Neural progenitor cell (in vitro differentiated cells): ENCODE measurements at regions not wholly inside any gene's neighbourhood (a gene's known extent, or its start where the extent isn't known, plus 50 kb on each side); places are given as distances from the start of the nearest gene placed in this dataset.
"Not testable (repeated sequence)": the region's sequence is repeated elsewhere in the genome, so short reads cannot be mapped to it uniquely, and the experiment has no call there.

ENCODE experiments used
- DNase-seq: peaks from one replicate; pipeline ENCODE4 v3.0.0-alpha.2; 2016; ENCODE audit warnings: low spot score
- H2AFZ ChIP-seq: fragments of 200-600 bp; sonication (generic); replicated peaks from 2 replicates; pipeline ENCODE4 v1.6.1; 2016; ENCODE audit warnings: antibody characterized with exemption
- H3F3A ChIP-seq: fragments of 200-600 bp; sonication (generic); 2 replicates; pipeline ENCODE4 v1.6.1; 2016; ENCODE audit warnings: antibody characterized with exemption, low read depth
- H3K27ac ChIP-seq: fragments of 200-600 bp; sonication (generic); 2 replicates; pipeline ENCODE4 v1.5.1; 2016; ENCODE audit warnings: mild to moderate bottlenecking
- H3K27me3 ChIP-seq: fragments of 200-600 bp; sonication (generic); 2 replicates; pipeline ENCODE4 v1.6.1; 2016; ENCODE audit warnings: mild to moderate bottlenecking, moderate library complexity
- H3K36me3 ChIP-seq: fragments of 200-600 bp; sonication (generic); 2 replicates; pipeline ENCODE4 v1.5.1; 2016
- H3K4me1 ChIP-seq: fragments of 200-600 bp; sonication (generic); 2 replicates; pipeline ENCODE4 v1.6.1; 2016; ENCODE audit warnings: mixed run types
- H3K4me2 ChIP-seq: fragments of 200-600 bp; sonication (generic); 2 replicates; pipeline ENCODE4 v1.6.1; 2016
- H3K4me3 ChIP-seq: fragments of 200-600 bp; sonication (generic); 2 replicates; pipeline ENCODE4 v1.5.1; 2016
- H3K79me2 ChIP-seq: fragments of 200-600 bp; sonication (generic); 2 replicates; pipeline ENCODE4 v1.6.1; 2016; ENCODE audit warnings: low read depth
- H3K9ac ChIP-seq: fragments of 200-600 bp; sonication (generic); 2 replicates; pipeline ENCODE4 v1.6.1; 2016
- H3K9me3 ChIP-seq: fragments of 200-600 bp; sonication (generic); 2 replicates; pipeline ENCODE4 v1.5.1; 2016; ENCODE audit warnings: low read depth
- H4K20me1 ChIP-seq: fragments of 200-600 bp; sonication (generic); 2 replicates; pipeline ENCODE4 v1.6.1; 2016; ENCODE audit warnings: low read depth
- H3K27ac Mint-ChIP-seq: 3 replicates; pipeline ENCODE4 v1.8.0; 2021; ENCODE audit warnings: mixed read lengths
- H3K27me3 Mint-ChIP-seq: 2 replicates; pipeline ENCODE4 v1.8.0; 2022; ENCODE audit warnings: low read depth, mild to moderate bottlenecking, inconsistent platforms, moderate library complexity, mixed read lengths; ENCODE audit not compliant: insufficient read depth
- H3K36me3 Mint-ChIP-seq: 3 replicates; pipeline ENCODE4 v1.8.0; 2021; ENCODE audit warnings: mixed read lengths
- H3K4me1 Mint-ChIP-seq: 3 replicates; pipeline ENCODE4 v1.8.0; 2021; ENCODE audit warnings: mixed read lengths
- H3K4me3 Mint-ChIP-seq: 3 replicates; pipeline ENCODE4 v1.8.0; 2021; ENCODE audit warnings: mild to moderate bottlenecking, moderate library complexity, mixed read lengths
- H3K9me3 Mint-ChIP-seq: 3 replicates; pipeline ENCODE4 v1.8.0; 2020; ENCODE audit warnings: mixed read lengths
- CTCF ChIP-seq: fragments of 200-600 bp; sonication (generic); IDR thresholded peaks from 2 replicates; pipeline ENCODE4 v1.5.1; 2017; ENCODE audit warnings: antibody characterized with exemption, mild to moderate bottlenecking
- EZH2 ChIP-seq: fragments of 200-600 bp; sonication (generic); IDR thresholded peaks from 2 replicates; pipeline ENCODE4 v1.6.1; 2017; ENCODE audit warnings: antibody characterized with exemption, mild to moderate bottlenecking, moderate library complexity
- EZH2phosphoT487 ChIP-seq: fragments of 200-600 bp; sonication (generic); IDR thresholded peaks from 2 replicates; pipeline ENCODE4 v1.6.1; 2017; ENCODE audit warnings: antibody characterized with exemption

GRCh38 chr6:160883999-160884398 lies 107.6 kb upstream of the MAP3K4 start:
- no peak for DNase-seq
- Histone ChIP-seq H3K79me2 (no peaks in the 10 kb centered on the region), H3K4me3 (no peak overlapping the region), H3K27ac (no peak overlapping the region), H3K4me2 (peak overlapping the region; percentile 5), H2AFZ (no peak overlapping the region), H3K4me1 (peaks cover 14% of the 10 kb centered on the region), H3K9ac (no peak overlapping the region), H4K20me1 (no peaks in the 10 kb centered on the region), H3K36me3 (no peaks in the 10 kb centered on the region), H3F3A (no peaks in the 10 kb centered on the region), H3K9me3 (no peaks in the 10 kb centered on the region), H3K27me3 (no peaks in the 10 kb centered on the region)
- TF ChIP-seq EZH2 (no peak), EZH2phosphoT487 (no peak), CTCF (no peak)
- Mint-ChIP-seq H3K4me1 (peaks cover 11% of the 10 kb centered on the region), H3K27ac (peak overlapping the region; percentile 3), H3K36me3 (no peaks in the 10 kb centered on the region), H3K27me3 (no peaks in the 10 kb centered on the region), H3K9me3 (no peaks in the 10 kb centered on the region), H3K4me3 (no peak overlapping the region)

GRCh38 chr6:160889148-160889547 lies 102.4 kb upstream of the MAP3K4 start:
- not testable (repeated sequence) for H3K4me1 Mint-ChIP-seq, H3K9me3 Mint-ChIP-seq, H3K36me3 ChIP-seq

GRCh38 chr6:160891690-160892089 lies 99.9 kb upstream of the MAP3K4 start:
- Histone ChIP-seq H3K79me2 (no peaks in the 10 kb centered on the region), H3K9me3 (no peaks in the 10 kb centered on the region), H3K36me3 (no peaks in the 10 kb centered on the region), H3K4me1 (no peaks in the 10 kb centered on the region), H2AFZ (no peak overlapping the region), H3K4me3 (no peak overlapping the region), H3F3A (no peaks in the 10 kb centered on the region), H3K27me3 (no peaks in the 10 kb centered on the region), H3K27ac (no peak overlapping the region), H3K4me2 (no peak overlapping the region), H4K20me1 (no peaks in the 10 kb centered on the region), H3K9ac (no peak overlapping the region)
- Mint-ChIP-seq H3K4me1 (no peaks in the 10 kb centered on the region), H3K36me3 (no peaks in the 10 kb centered on the region), H3K9me3 (no peaks in the 10 kb centered on the region), H3K27me3 (no peaks in the 10 kb centered on the region), H3K27ac (no peak overlapping the region), H3K4me3 (no peak overlapping the region)
- DNase-seq: no peak
- TF ChIP-seq EZH2 (no peak), EZH2phosphoT487 (no peak), CTCF (no peak)

More at GRCh38 chr6:160889148-160889547, 102.4 kb upstream of the MAP3K4 start:
- H3K36me3 Mint-ChIP-seq, H3K27ac Mint-ChIP-seq, H3K4me3 ChIP-seq, H3K4me3 Mint-ChIP-seq, H3K27me3 Mint-ChIP-seq, H2AFZ ChIP-seq, H4K20me1 ChIP-seq, H3F3A ChIP-seq, H3K4me2 ChIP-seq, DNase-seq, H3K79me2 ChIP-seq, H3K9me3 ChIP-seq, H3K27ac ChIP-seq, H3K4me1 ChIP-seq, H3K27me3 ChIP-seq, H3K9ac ChIP-seq: not testable (repeated sequence)

- no peak overlapping the region for H3K4me2 ChIP-seq
- H3K9me3 ChIP-seq: no peaks in the 10 kb centered on the region
- H3K27ac ChIP-seq: no peak overlapping the region
- no peak for TF ChIP-seq EZH2phosphoT487
- no peak for TF ChIP-seq CTCF
- TF ChIP-seq EZH2: no peak
- no peaks in the 10 kb centered on the region for H3K27me3 ChIP-seq
- H3F3A ChIP-seq: no peaks in the 10 kb centered on the region
- no peak overlapping the region for H3K4me3 ChIP-seq
- H3K36me3 ChIP-seq: no peaks in the 10 kb centered on the region
- H3K9ac ChIP-seq: no peak overlapping the region
- no peaks in the 10 kb centered on the region for H3K79me2 ChIP-seq
- H3K27me3 Mint-ChIP-seq: no peaks in the 10 kb centered on the region
- no peaks in the 10 kb centered on the region for H4K20me1 ChIP-seq
- no peak overlapping the region for H3K4me3 Mint-ChIP-seq
- H3K4me1 ChIP-seq: peaks cover 5% of the 10 kb centered on the region
- H3K9me3 Mint-ChIP-seq: no peaks in the 10 kb centered on the region
- no peaks in the 10 kb centered on the region for H3K4me1 Mint-ChIP-seq
- H3K27ac Mint-ChIP-seq: no peak overlapping the region
- H3K36me3 Mint-ChIP-seq: no peaks in the 10 kb centered on the region
- DNase-seq: no peak
- no peak overlapping the region for H2AFZ ChIP-seq
Measured at GRCh38 chr6:160895562-160895961, 96.0 kb upstream of the MAP3K4 start.
